ENCODE measurements at regions not wholly inside any gene's neighbourhood (a gene's known extent, or its start where the extent isn't known, plus 50 kb on each side); places are given as distances from the start of the nearest gene placed in this dataset.

DNA sequence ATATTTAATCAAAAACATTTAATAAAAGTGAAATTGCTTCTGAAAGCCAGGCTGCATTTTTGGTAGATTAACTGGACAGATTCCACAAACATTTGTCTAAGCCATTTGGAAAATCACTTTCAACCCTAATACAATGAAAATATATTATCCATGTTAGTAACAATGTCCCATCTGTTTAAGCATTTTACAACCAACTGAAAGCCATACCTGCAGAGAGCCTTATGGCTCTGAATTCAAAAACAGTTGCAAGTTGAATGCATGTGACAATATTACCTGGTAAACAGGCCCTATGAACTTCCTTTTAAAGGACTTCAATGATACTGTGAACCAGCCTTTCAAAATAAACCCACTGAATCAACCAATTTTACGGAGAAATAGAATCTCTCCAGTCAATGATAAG lies 468.1 kb downstream of the BTG1 start:
- no peaks in the 10 kb centered on the region for H3K9me3 ChIP-seq (ENCODE audit: control insufficient read depth in 4 of 4, low read length in 3 of 4)
- H3K36me3 ChIP-seq (ENCODE audit: control insufficient read depth in 4 of 4, insufficient read depth in 3 of 4, low read depth in 1 of 4, low read length in 3 of 4): no peaks in the 10 kb centered on the region
- DNase-seq (ENCODE audit: low spot score): no peak
- H3K27ac ChIP-seq (ENCODE audit: low read depth in 1 of 2, low read length in 2 of 2): no peak overlapping the region
- no peaks in the 10 kb centered on the region for H3K27me3 ChIP-seq (ENCODE audit: control insufficient read depth in 4 of 4, insufficient read depth in 4 of 4, low read length in 3 of 4)
- TF ChIP-seq, protein P1, sequence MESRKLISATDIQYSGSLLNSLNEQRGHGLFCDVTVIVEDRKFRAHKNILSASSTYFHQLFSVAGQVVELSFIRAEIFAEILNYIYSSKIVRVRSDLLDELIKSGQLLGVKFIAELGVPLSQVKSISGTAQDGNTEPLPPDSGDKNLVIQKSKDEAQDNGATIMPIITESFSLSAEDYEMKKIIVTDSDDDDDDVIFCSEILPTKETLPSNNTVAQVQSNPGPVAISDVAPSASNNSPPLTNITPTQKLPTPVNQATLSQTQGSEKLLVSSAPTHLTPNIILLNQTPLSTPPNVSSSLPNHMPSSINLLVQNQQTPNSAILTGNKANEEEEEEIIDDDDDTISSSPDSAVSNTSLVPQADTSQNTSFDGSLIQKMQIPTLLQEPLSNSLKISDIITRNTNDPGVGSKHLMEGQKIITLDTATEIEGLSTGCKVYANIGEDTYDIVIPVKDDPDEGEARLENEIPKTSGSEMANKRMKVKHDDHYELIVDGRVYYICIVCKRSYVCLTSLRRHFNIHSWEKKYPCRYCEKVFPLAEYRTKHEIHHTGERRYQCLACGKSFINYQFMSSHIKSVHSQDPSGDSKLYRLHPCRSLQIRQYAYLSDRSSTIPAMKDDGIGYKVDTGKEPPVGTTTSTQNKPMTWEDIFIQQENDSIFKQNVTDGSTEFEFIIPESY (IDR thresholded peaks at IDR 0.05): no peak
- TF ChIP-seq, protein P2, sequence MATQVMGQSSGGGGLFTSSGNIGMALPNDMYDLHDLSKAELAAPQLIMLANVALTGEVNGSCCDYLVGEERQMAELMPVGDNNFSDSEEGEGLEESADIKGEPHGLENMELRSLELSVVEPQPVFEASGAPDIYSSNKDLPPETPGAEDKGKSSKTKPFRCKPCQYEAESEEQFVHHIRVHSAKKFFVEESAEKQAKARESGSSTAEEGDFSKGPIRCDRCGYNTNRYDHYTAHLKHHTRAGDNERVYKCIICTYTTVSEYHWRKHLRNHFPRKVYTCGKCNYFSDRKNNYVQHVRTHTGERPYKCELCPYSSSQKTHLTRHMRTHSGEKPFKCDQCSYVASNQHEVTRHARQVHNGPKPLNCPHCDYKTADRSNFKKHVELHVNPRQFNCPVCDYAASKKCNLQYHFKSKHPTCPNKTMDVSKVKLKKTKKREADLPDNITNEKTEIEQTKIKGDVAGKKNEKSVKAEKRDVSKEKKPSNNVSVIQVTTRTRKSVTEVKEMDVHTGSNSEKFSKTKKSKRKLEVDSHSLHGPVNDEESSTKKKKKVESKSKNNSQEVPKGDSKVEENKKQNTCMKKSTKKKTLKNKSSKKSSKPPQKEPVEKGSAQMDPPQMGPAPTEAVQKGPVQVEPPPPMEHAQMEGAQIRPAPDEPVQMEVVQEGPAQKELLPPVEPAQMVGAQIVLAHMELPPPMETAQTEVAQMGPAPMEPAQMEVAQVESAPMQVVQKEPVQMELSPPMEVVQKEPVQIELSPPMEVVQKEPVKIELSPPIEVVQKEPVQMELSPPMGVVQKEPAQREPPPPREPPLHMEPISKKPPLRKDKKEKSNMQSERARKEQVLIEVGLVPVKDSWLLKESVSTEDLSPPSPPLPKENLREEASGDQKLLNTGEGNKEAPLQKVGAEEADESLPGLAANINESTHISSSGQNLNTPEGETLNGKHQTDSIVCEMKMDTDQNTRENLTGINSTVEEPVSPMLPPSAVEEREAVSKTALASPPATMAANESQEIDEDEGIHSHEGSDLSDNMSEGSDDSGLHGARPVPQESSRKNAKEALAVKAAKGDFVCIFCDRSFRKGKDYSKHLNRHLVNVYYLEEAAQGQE (IDR thresholded peaks at IDR 0.05): no peak
- TF ChIP-seq, protein P3, sequence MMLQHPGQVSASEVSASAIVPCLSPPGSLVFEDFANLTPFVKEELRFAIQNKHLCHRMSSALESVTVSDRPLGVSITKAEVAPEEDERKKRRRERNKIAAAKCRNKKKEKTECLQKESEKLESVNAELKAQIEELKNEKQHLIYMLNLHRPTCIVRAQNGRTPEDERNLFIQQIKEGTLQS (IDR thresholded peaks at IDR 0.05): no peak
- TF ChIP-seq HNF4A (conservative IDR thresholded peaks at IDR 0.05): no peak
- no peak for TF ChIP-seq SP1 (IDR thresholded peaks at IDR 0.05)
- TF ChIP-seq RAD21 (IDR thresholded peaks at IDR 0.05): no peak
- TF ChIP-seq FOXA2 (IDR thresholded peaks at IDR 0.05): no peak
- no peak for TF ChIP-seq NR2F2 (IDR thresholded peaks at IDR 0.05)
- no peak for TF ChIP-seq JUND (IDR thresholded peaks at IDR 0.05)
- TF ChIP-seq, protein P4, sequence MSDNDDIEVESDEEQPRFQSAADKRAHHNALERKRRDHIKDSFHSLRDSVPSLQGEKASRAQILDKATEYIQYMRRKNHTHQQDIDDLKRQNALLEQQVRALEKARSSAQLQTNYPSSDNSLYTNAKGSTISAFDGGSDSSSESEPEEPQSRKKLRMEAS (IDR thresholded peaks at IDR 0.05): no peak
- TF ChIP-seq GABPA (IDR thresholded peaks at IDR 0.05 in 1 of 2, conservative IDR thresholded peaks at IDR 0.05 in 1 of 2): no peak
- TF ChIP-seq FOXA1 (IDR thresholded peaks at IDR 0.05): no peak
- TF ChIP-seq, protein P5, sequence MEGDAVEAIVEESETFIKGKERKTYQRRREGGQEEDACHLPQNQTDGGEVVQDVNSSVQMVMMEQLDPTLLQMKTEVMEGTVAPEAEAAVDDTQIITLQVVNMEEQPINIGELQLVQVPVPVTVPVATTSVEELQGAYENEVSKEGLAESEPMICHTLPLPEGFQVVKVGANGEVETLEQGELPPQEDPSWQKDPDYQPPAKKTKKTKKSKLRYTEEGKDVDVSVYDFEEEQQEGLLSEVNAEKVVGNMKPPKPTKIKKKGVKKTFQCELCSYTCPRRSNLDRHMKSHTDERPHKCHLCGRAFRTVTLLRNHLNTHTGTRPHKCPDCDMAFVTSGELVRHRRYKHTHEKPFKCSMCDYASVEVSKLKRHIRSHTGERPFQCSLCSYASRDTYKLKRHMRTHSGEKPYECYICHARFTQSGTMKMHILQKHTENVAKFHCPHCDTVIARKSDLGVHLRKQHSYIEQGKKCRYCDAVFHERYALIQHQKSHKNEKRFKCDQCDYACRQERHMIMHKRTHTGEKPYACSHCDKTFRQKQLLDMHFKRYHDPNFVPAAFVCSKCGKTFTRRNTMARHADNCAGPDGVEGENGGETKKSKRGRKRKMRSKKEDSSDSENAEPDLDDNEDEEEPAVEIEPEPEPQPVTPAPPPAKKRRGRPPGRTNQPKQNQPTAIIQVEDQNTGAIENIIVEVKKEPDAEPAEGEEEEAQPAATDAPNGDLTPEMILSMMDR (IDR thresholded peaks at IDR 0.05; ENCODE audit: low read depth, low read length, missing input control): no peak
- WGBS: 89% methylated on average over 1 of the region's 1 CpG
- no peak overlapping the region for H3K4me3 ChIP-seq (ENCODE audit: low read depth in 1 of 3, low read length in 3 of 3)
- no peak overlapping the region for H3K9ac ChIP-seq (ENCODE audit: low read depth in 1 of 2, low read length in 2 of 2)
- H3K4me1 ChIP-seq (ENCODE audit: control insufficient read depth in 4 of 4, insufficient read depth in 4 of 4, low read length in 3 of 4): no peaks in the 10 kb centered on the region

- no peaks in the 10 kb centered on the region for H3K4me1 ChIP-seq (ENCODE audit: control insufficient read depth in 4 of 4, insufficient read depth in 4 of 4, low read length in 3 of 4)
- DNase-seq (ENCODE audit: low spot score): no peak
- no peak overlapping the region for H3K4me3 ChIP-seq (ENCODE audit: low read depth in 1 of 3, low read length in 3 of 3)
- H3K36me3 ChIP-seq (ENCODE audit: control insufficient read depth in 4 of 4, insufficient read depth in 3 of 4, low read depth in 1 of 4, low read length in 3 of 4): no peaks in the 10 kb centered on the region
- TF ChIP-seq, protein P4 (IDR thresholded peaks at IDR 0.05): no peak
- TF ChIP-seq HNF4A (conservative IDR thresholded peaks at IDR 0.05) (no peak), NR2F2 (IDR thresholded peaks at IDR 0.05) (no peak)
- TF ChIP-seq, protein P3 (IDR thresholded peaks at IDR 0.05): no peak
- 88% methylated on average over 2 of the region's 2 CpGs for WGBS
- H3K9ac ChIP-seq (ENCODE audit: low read depth in 1 of 2, low read length in 2 of 2): no peak overlapping the region
- no peaks in the 10 kb centered on the region for H3K9me3 ChIP-seq (ENCODE audit: control insufficient read depth in 4 of 4, low read length in 3 of 4)
- H3K27me3 ChIP-seq (ENCODE audit: control insufficient read depth in 4 of 4, insufficient read depth in 4 of 4, low read length in 3 of 4): no peaks in the 10 kb centered on the region
- no peak overlapping the region for H3K27ac ChIP-seq (ENCODE audit: low read depth in 1 of 2, low read length in 2 of 2)
These were observed 470.2 kb downstream of the BTG1 start for GRCh38 chr12:91675401-91675800.

All from liver (tissue), 8 donors.